ENCODE measurements at regions not wholly inside any gene's neighbourhood (a gene's known extent, or its start where the extent isn't known, plus 50 kb on each side); places are given as distances from the start of the nearest gene placed in this dataset.

GRCh38 chr1:29757866-29758780 lies 521.8 kb downstream of the PTPRU start:
- no peak for TF ChIP-seq CTCF (IDR thresholded peaks at IDR 0.05)
- no peak for TF ChIP-seq EP300 (IDR thresholded peaks at IDR 0.05)
- TF ChIP-seq POLR2A (IDR thresholded peaks at IDR 0.05), result no peak
